Osteoblast (primary cell): ENCODE measurements at regions not wholly inside any gene's neighbourhood (a gene's known extent, or its start where the extent isn't known, plus 50 kb on each side); places are given as distances from the start of the nearest gene placed in this dataset.

ENCODE experiments used
- DNase-seq: peaks from one replicate; pipeline ENCODE4 v3.0.0; 2011; ENCODE audit warnings: low spot score, mixed read lengths; ENCODE audit not compliant: insufficient read length; ENCODE audit errors: missing footprints
- H2AFZ ChIP-seq: 2 replicates; pipeline ENCODE4 v1.6.0; 2011; ENCODE audit warnings: mild to moderate bottlenecking, low read length
- H3K27ac ChIP-seq: 2 replicates; pipeline ENCODE4 v1.5.1; 2011; ENCODE audit warnings: mild to moderate bottlenecking, low read depth, low read length, moderate library complexity
- H3K27me3 ChIP-seq: 2 replicates; pipeline ENCODE4 v1.6.0; 2012; ENCODE audit warnings: mild to moderate bottlenecking, control low read depth, inconsistent platforms, low read length, moderate library complexity; ENCODE audit not compliant: insufficient read depth
- H3K36me3 ChIP-seq: 2 replicates; pipeline ENCODE4 v1.5.1; 2011; ENCODE audit warnings: mild to moderate bottlenecking, low read length, control low read depth, moderate library complexity; ENCODE audit not compliant: insufficient read depth
- H3K4me1 ChIP-seq: 2 replicates; pipeline ENCODE4 v1.5.1; 2011; ENCODE audit warnings: mild to moderate bottlenecking, low read length, control low read depth, moderate library complexity; ENCODE audit not compliant: insufficient read depth
- H3K4me2 ChIP-seq: 2 replicates; pipeline ENCODE4 v1.6.0; 2011; ENCODE audit warnings: mild to moderate bottlenecking, low read length; ENCODE audit not compliant: insufficient read depth
- H3K4me3 ChIP-seq: fragments of 200-600 bp; sonication (generic); 3 replicates; pipeline ENCODE4 v1.5.1; 2012; ENCODE audit warnings: mild to moderate bottlenecking, low read length, inconsistent platforms; ENCODE audit not compliant: insufficient read depth
- H3K79me2 ChIP-seq: 2 replicates; pipeline ENCODE4 v1.6.0; 2012; ENCODE audit warnings: mild to moderate bottlenecking, low read length, control low read depth, inconsistent platforms; ENCODE audit not compliant: insufficient read depth
- H3K9me3 ChIP-seq: 2 replicates; pipeline ENCODE4 v1.5.1; 2011; ENCODE audit warnings: low read depth, low read length, control low read depth
- H4K20me1 ChIP-seq: 2 replicates; pipeline ENCODE4 v1.6.0; 2012; ENCODE audit warnings: mild to moderate bottlenecking, low read length, control low read depth; ENCODE audit not compliant: insufficient read depth
- TF ChIP-seq, protein P1 (sequence below): IDR thresholded peaks from 2 replicates; pipeline ENCODE4 v1.5.1; 2011; ENCODE audit warnings: mild to moderate bottlenecking, low read depth, low read length, moderate library complexity; ENCODE audit errors: extremely low read depth

DNA sequence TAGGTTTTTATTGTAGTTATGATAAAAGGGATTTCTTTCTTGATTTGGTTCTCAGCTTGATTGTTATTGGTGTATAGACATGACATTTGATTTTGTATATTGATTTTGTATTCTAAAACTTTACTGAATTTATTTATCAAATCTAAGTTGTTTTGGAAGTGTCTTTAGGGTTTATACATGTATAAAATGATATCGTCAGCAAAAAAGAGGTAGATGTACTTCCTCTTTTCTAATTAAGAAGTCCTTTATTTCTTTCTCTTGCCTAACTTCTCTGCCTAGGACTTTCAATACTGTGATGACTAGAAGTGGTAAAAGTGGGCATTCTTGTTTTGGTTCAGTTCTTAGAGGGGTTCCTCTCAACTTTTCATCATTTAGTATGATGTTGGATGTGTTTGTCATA lies 487.3 kb upstream of the KIF2B start:
- no peak overlapping the region for H3K27ac ChIP-seq
- TF ChIP-seq, protein P1, sequence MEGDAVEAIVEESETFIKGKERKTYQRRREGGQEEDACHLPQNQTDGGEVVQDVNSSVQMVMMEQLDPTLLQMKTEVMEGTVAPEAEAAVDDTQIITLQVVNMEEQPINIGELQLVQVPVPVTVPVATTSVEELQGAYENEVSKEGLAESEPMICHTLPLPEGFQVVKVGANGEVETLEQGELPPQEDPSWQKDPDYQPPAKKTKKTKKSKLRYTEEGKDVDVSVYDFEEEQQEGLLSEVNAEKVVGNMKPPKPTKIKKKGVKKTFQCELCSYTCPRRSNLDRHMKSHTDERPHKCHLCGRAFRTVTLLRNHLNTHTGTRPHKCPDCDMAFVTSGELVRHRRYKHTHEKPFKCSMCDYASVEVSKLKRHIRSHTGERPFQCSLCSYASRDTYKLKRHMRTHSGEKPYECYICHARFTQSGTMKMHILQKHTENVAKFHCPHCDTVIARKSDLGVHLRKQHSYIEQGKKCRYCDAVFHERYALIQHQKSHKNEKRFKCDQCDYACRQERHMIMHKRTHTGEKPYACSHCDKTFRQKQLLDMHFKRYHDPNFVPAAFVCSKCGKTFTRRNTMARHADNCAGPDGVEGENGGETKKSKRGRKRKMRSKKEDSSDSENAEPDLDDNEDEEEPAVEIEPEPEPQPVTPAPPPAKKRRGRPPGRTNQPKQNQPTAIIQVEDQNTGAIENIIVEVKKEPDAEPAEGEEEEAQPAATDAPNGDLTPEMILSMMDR: no peak
- no peak overlapping the region for H3K4me2 ChIP-seq
- H2AFZ ChIP-seq: no peak overlapping the region
- no peak for DNase-seq
- H3K4me1 ChIP-seq: no peaks in the 10 kb centered on the region
- no peaks in the 10 kb centered on the region for H3K9me3 ChIP-seq
- H3K79me2 ChIP-seq: no peaks in the 10 kb centered on the region
- H4K20me1 ChIP-seq: no peaks in the 10 kb centered on the region
- H3K4me3 ChIP-seq: no peak overlapping the region
- H3K36me3 ChIP-seq: no peaks in the 10 kb centered on the region
- no peaks in the 10 kb centered on the region for H3K27me3 ChIP-seq

- H2AFZ ChIP-seq: no peak overlapping the region
- H3K9me3 ChIP-seq: peaks cover 4% of the 10 kb centered on the region
- no peaks in the 10 kb centered on the region for H3K27me3 ChIP-seq
- H4K20me1 ChIP-seq: no peaks in the 10 kb centered on the region
- H3K4me2 ChIP-seq: no peak overlapping the region
- H3K36me3 ChIP-seq: no peaks in the 10 kb centered on the region
- H3K4me3 ChIP-seq: no peak overlapping the region
- TF ChIP-seq, protein P1: no peak
- DNase-seq: no peak
- no peak overlapping the region for H3K27ac ChIP-seq
- H3K4me1 ChIP-seq: no peaks in the 10 kb centered on the region
- H3K79me2 ChIP-seq: no peaks in the 10 kb centered on the region
These were observed 492.0 kb upstream of the KIF2B start for GRCh38 chr17:53330756-53331155.

- H3K27ac ChIP-seq: no peak overlapping the region
- no peaks in the 10 kb centered on the region for H3K79me2 ChIP-seq
- peaks cover 4% of the 10 kb centered on the region for H3K9me3 ChIP-seq
- no peaks in the 10 kb centered on the region for H3K36me3 ChIP-seq
- H4K20me1 ChIP-seq: no peaks in the 10 kb centered on the region
- H3K27me3 ChIP-seq: no peaks in the 10 kb centered on the region
- H3K4me3 ChIP-seq: no peak overlapping the region
- no peaks in the 10 kb centered on the region for H3K4me1 ChIP-seq
- H2AFZ ChIP-seq: no peak overlapping the region
- no peak overlapping the region for H3K4me2 ChIP-seq
- no peak for DNase-seq
- TF ChIP-seq, protein P1: no peak
These were observed 501.1 kb upstream of the KIF2B start for GRCh38 chr17:53321651-53322050.

DNA sequence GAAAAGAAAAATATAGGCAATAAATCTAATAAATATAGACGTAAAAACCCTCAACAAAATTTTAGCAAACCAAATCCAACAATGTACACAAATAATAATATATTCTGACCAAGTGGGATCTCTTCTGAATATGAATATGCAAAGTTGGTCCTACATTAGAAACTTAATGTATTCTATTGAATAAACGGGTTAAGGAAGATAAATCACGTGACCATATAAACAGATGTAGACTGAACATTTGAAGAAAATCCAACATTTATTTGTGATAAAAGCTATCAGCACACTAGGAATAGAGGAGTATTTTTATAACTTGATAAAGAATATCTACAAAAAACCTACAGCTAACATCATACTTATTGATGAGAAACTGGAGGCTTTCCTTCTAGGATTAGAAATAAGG lies 502.8 kb upstream of the KIF2B start:
- Histone ChIP-seq H2AFZ (no peak overlapping the region), H3K9me3 (no peaks in the 10 kb centered on the region), H3K4me3 (no peak overlapping the region), H3K4me1 (no peaks in the 10 kb centered on the region), H3K27me3 (no peaks in the 10 kb centered on the region), H3K79me2 (no peaks in the 10 kb centered on the region), H4K20me1 (no peaks in the 10 kb centered on the region), H3K27ac (no peak overlapping the region), H3K36me3 (no peaks in the 10 kb centered on the region), H3K4me2 (no peak overlapping the region)
- TF ChIP-seq, protein P1: no peak
- DNase-seq: no peak
